K562 (cell line): ENCODE measurements at regions not wholly inside any gene's neighbourhood (a gene's known extent, or its start where the extent isn't known, plus 50 kb on each side); places are given as distances from the start of the nearest gene placed in this dataset.

Source experiments
- ATAC-seq: fragments of 200-7000 bp; cut with Tn5 transposase; 3 replicates; pipeline ENCODE4 v1.9.1; 2020; ENCODE audit warnings: moderate library complexity
- BruUV-seq: library from RNA; stranded (reverse); fragments of 400-500 nt; replicated peaks from 2 replicates; lab custom pipeline; 2021; lab: Mats Ljungman, UMichigan
- CTCF ChIA-PET: fragments of 300-600 bp; formaldehyde crosslinking; extraction: SDS; loops from one replicate; lab custom pipeline; 2021; ENCODE audit warnings: low intra/inter-chr PET ratio; lab: Yijun Ruan, JAX
- POLR2A ChIA-PET: fragments of 300-600, 350-650 bp; sonication (Branson Sonifier 250); formaldehyde crosslinking; extraction: SDS; loops from one replicate; lab custom pipeline; 2021; ENCODE audit warnings: antibody characterized with exemption, inconsistent platforms; lab: Yijun Ruan, JAX
- DNase-seq, 4 experiments: peaks; one replicate each; pipeline versions ENCODE4 v3.0.0 to v3.0.0-alpha.2; 2011 to 2018; ENCODE audit warnings: low spot score in 3 of 4, mixed read lengths in 3 of 4; ENCODE audit errors: extremely low read depth in 1 of 4
- FAIRE-seq: peaks from 2 replicates; lab custom pipeline; 2011; peaks lifted over from hg19 to GRCh38; lab: Jason Lieb, UNC
- H2AFZ ChIP-seq: 2 replicates; pipeline ENCODE4 v1.6.0; 2011; ENCODE audit warnings: low read depth, low read length, control low read depth, inconsistent platforms
- H3K27ac ChIP-seq: fragments of 200-600 bp; 3 replicates; pipeline ENCODE4 v1.8.0; 2011; ENCODE audit warnings: low read depth, mild to moderate bottlenecking, control low read depth, inconsistent platforms, low read length, moderate library complexity, mixed read lengths; ENCODE audit errors: extremely low read depth
- H3K27me3 ChIP-seq, 2 experiments: fragments of 300-600 bp in 1 of 2; 2 replicates in 1 of 2; 3 replicates in 1 of 2; pipeline versions ENCODE4 v1.6.0 to v1.8.0; 2011; ENCODE audit warnings: inconsistent platforms in 2 of 2, low read length in 2 of 2, mild to moderate bottlenecking in 1 of 2, mixed read lengths in 1 of 2, moderate library complexity in 1 of 2; ENCODE audit not compliant: control insufficient read depth in 2 of 2, insufficient read depth in 2 of 2
- H3K36me3 ChIP-seq: fragments of 300-600 bp; 3 replicates; pipeline ENCODE4 v1.8.0; 2011; ENCODE audit warnings: mild to moderate bottlenecking, low read length, inconsistent platforms; ENCODE audit not compliant: control insufficient read depth, insufficient read depth
- H3K4me1 ChIP-seq, 2 experiments: fragments of 200-600 bp in 1 of 2; replicated peaks in 1 of 2; 2 replicates in 1 of 2; 3 replicates in 1 of 2; pipeline versions ENCODE4 v1.5.1 to v1.8.0; 2011; ENCODE audit warnings: inconsistent platforms in 2 of 2, low read length in 2 of 2, mild to moderate bottlenecking in 1 of 2, mixed read lengths in 1 of 2, moderate library complexity in 1 of 2; ENCODE audit not compliant: control insufficient read depth in 2 of 2, insufficient read depth in 2 of 2
- H3K4me2 ChIP-seq: 2 replicates; pipeline ENCODE4 v1.6.1; 2011; ENCODE audit warnings: low read length, control low read depth, inconsistent platforms, mixed read lengths; ENCODE audit not compliant: insufficient read depth
- H3K4me3 ChIP-seq: fragments of 200-600 bp; sonication (generic), shearing (Covaris generic); 2 replicates; pipeline ENCODE4 v1.5.1; 2016; ENCODE audit warnings: control low read depth, inconsistent platforms
- H3K79me2 ChIP-seq: fragments of 200-600 bp; 3 replicates; pipeline ENCODE4 v1.8.0; 2011; ENCODE audit warnings: low read length, inconsistent platforms; ENCODE audit not compliant: control insufficient read depth, insufficient read depth
- H3K9ac ChIP-seq, 2 experiments: 2 replicates each; pipeline versions ENCODE4 v1.6.0 to v1.6.1; 2011; ENCODE audit warnings: low read depth in 2 of 2, low read length in 2 of 2, control low read depth in 1 of 2, inconsistent platforms in 1 of 2, mild to moderate bottlenecking in 1 of 2, mixed read lengths in 1 of 2; ENCODE audit not compliant: insufficient read depth in 1 of 2
- H3K9me1 ChIP-seq: one replicate; pipeline ENCODE4 v1.6.0; 2011; ENCODE audit warnings: inconsistent platforms, mild to moderate bottlenecking, low read length, moderate library complexity; ENCODE audit not compliant: control insufficient read depth, insufficient read depth
- H3K9me3 ChIP-seq: replicated peaks from 2 replicates; pipeline ENCODE4 v1.5.1; 2011; ENCODE audit warnings: low read depth, low read length, inconsistent platforms; ENCODE audit not compliant: control insufficient read depth, insufficient read depth
- H4K20me1 ChIP-seq: replicated peaks from 2 replicates; pipeline ENCODE4 v1.6.1; 2011; ENCODE audit warnings: low read length, inconsistent platforms, mixed read lengths; ENCODE audit not compliant: control insufficient read depth, insufficient read depth
- NFIC ChIP-seq: fragments of 450-650 bp; IDR thresholded peaks from 2 replicates; pipeline ENCODE4 v1.6.1; 2017; ENCODE audit warnings: mild to moderate bottlenecking, inconsistent platforms
- NFIX ChIP-seq: fragments of 250-450 bp; sonication (Bioruptor Pico); IDR thresholded peaks from 2 replicates; pipeline ENCODE4 v1.4.0; 2020; ENCODE audit warnings: low read depth, mild to moderate bottlenecking, moderate library complexity
- ZEB2 ChIP-seq: fragments of 450-650 bp; IDR thresholded peaks from 2 replicates; pipeline ENCODE4 v1.6.1; 2016
- ZNF133 ChIP-seq: fragments of 250-450 bp; sonication (Bioruptor Pico); IDR thresholded peaks from 2 replicates; pipeline ENCODE4 v1.4.0; 2020; ENCODE audit warnings: mild to moderate bottlenecking
- ZNF143 ChIP-seq: sonication (generic); formaldehyde crosslinking; IDR thresholded peaks from 2 replicates; pipeline ENCODE4 v1.9.0; 2022; ENCODE audit warnings: mild to moderate bottlenecking, missing genetic modification reagents
- ZNF175 ChIP-seq: fragments of 200-800 bp; sonication (Bioruptor generic); IDR thresholded peaks from 2 replicates; pipeline ENCODE4 v1.6.1; 2016; ENCODE audit warnings: low read depth, mild to moderate bottlenecking, missing genetic modification characterization, missing compliant biosample characterization
- ZNF184 ChIP-seq: sonication (generic); formaldehyde crosslinking; IDR thresholded peaks from 2 replicates; pipeline ENCODE4 v1.5.0; 2020; ENCODE audit warnings: missing genetic modification reagents
- ZNF589 ChIP-seq: fragments of 200-800 bp; sonication (Bioruptor generic); IDR thresholded peaks from 2 replicates; pipeline ENCODE4 v1.6.1; 2016; ENCODE audit warnings: low read depth, missing genetic modification characterization, missing compliant biosample characterization
- WGBS: fragments of 100-300 bp; shearing (Covaris generic); methylation state at CpG from one replicate; pipeline ENCODE4 v1.1.6; 2016; ENCODE audit warnings: low coverage, mixed read lengths; ENCODE audit not compliant: insufficient coverage; ENCODE audit errors: missing lambda C conversion rate; 5-methylcytosine and 5-hydroxymethylcytosine counted together
- in situ Hi-C: fragments of 300-500 bp; cut with MboI; formaldehyde crosslinking; loops from 4 replicates; pipeline ENCODE4 v1.15.0; 2018; ENCODE audit warnings: inconsistent platforms, mixed read lengths
- intact Hi-C: fragments of 100-400 bp; cut with micrococcal nuclease; formaldehyde crosslinking; loops from 2 replicates; pipeline ENCODE4 v1.14.2; 2022

DNA sequence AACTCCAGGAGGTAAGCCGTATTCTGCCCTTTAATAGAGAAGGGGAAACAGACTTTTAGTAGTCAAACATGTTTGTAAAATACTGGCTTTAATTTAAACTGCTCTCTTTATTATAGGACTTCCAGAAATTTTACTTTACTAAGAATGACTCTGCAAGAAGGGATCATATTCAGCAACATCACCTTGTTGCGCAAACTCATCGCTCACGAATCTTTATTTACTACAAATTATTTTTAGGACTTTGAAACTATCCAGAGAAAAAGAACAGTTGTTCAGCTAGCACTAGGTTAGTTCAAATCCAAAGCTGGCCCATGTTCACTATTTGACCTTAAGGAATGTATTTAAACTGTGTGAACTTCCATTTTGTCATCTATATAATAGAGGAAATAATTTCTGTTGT is 498.3 kb upstream of the TENM4 start:
- Histone ChIP-seq H3K9me3 (no peaks in the 10 kb centered on the region), H3K4me2 (no peak overlapping the region), H3K4me1 (no peaks in the 10 kb centered on the region), H3K4me3 (no peak overlapping the region), H3K27me3 (no peaks in the 10 kb centered on the region), H3K9ac (no peak overlapping the region), H2AFZ (no peak overlapping the region), H3K9me1 (no peaks in the 10 kb centered on the region)
- 0% methylated on average over 4 of the region's 4 CpGs for WGBS
- ATAC-seq (no peak), DNase-seq (no peak), FAIRE-seq (no peak)
- in situ Hi-C loops, result no loop called here
- intact Hi-C loops, result no loop called here
- ChIA-PET POLR2A (no interaction called here), CTCF (no interaction called here)
- TF ChIP-seq ZNF133 (CRISPR knock-in tag) (no peak), ZNF175 (CRISPR knock-in tag) (no peak), ZNF589 (CRISPR knock-in tag) (no peak), ZNF143 (CRISPR knock-in tag) (no peak), ZEB2 (no peak)
- TF ChIP-seq, all 486 proteins: peak for 0
- H3K27ac ChIP-seq, result no peak overlapping the region
- no peaks in the 10 kb centered on the region for H4K20me1 ChIP-seq
- no peaks in the 10 kb centered on the region for H3K79me2 ChIP-seq
- H3K36me3 ChIP-seq, result no peaks in the 10 kb centered on the region
- no TSS peak for BruUV-seq

DNA sequence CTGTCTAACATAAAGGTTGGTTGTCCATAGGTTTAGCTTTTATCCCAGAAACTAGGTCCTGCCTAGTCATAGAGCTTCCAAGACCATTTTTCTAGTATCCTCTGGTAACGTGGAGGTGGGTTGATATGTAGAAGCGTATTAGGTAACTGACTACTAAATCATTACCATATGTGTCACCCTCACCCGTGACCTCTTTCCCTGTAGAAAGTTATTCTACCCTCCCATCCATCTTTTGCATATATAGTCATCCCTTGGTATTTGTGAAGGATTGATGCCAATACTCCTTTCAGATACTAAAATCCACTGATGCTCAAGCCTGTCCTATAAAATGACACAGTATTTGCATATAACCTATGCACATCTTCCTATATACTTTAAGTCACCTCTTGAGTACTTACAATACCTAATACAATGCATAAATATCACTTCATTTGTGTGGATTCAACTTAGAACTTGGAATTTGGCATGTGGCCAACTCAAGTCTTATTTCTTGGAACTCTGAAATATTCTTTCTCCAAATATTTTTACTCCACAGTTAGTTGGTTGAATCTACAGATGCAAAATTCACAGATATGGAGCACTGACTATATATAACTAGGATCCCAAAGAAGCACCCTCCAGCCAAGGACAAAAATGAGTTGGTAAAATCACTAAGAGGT is 497.0 kb upstream of the TENM4 start:
- Histone ChIP-seq H3K27me3 (no peaks in the 10 kb centered on the region), H3K4me1 (no peaks in the 10 kb centered on the region), H3K4me3 (no peak overlapping the region), H3K4me2 (no peak overlapping the region), H3K79me2 (no peaks in the 10 kb centered on the region), H4K20me1 (no peaks in the 10 kb centered on the region), H2AFZ (no peak overlapping the region), H3K27ac (no peak overlapping the region), H3K36me3 (no peaks in the 10 kb centered on the region), H3K9me1 (no peaks in the 10 kb centered on the region), H3K9ac (no peak overlapping the region), H3K9me3 (no peaks in the 10 kb centered on the region)
- ATAC-seq, result no peak
- TF ChIP-seq NFIC, result peak; percentile 86
- TF ChIP-seq NFIX (CRISPR knock-in tag), result peak; percentile 75
- no peak for TF ChIP-seq ZNF184
- in situ Hi-C loops, result no loop called here
- WGBS, result 3% methylated on average over 3 of the region's 3 CpGs
- no TSS peak for BruUV-seq
- no peak for FAIRE-seq
- DNase-seq, result no peak
- intact Hi-C loops, result no loop called here
- POLR2A ChIA-PET, result no interaction called here
- CTCF ChIA-PET, result no interaction called here
